ENCODE measurements at regions not wholly inside any gene's neighbourhood (a gene's known extent, or its start where the extent isn't known, plus 50 kb on each side); places are given as distances from the start of the nearest gene placed in this dataset.
"Not testable (repeated sequence)": the region's sequence is repeated elsewhere in the genome, so short reads cannot be mapped to it uniquely, and the experiment has no call there.

DNA sequence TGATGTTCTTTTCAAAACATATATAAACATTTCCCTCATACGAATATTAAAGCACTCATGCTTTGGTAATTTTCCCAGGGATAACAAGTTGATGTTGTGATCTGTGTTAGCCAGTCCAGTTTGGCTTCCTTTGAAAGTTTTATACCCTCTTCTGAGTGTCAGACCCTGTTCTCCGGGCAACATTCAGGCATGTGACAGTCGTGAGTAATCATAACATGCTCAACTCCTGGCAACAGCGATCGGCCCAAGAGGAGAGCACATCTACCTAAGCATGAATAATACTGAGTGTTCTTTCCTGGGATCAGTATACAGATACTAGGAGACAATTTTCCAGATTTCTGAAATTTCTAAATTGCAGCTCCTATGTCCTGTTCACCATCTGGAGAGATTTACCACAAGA lies 1086.4 kb downstream of the CDH8 start:
- no peak for DNase-seq

DNA sequence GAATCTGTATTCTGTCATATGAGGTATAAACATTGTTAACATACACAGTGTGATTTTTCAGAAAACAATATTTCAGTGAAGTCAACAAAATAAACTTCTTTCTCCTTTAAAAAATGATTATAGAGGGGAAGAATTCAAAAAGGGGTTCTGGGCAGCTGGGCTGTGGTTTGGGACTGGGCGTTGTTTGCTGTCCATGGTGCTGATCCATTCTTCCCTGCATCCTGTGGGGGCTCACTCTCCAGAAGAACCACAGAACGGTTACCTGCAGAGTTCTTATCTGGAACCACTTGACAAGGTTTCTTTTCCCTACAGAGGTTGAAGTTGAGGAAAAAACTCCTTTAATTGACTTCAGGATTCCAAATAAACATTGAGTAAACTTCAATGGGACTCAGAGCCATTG lies 1091.0 kb downstream of the CDH8 start:
- no peak for DNase-seq

DNA sequence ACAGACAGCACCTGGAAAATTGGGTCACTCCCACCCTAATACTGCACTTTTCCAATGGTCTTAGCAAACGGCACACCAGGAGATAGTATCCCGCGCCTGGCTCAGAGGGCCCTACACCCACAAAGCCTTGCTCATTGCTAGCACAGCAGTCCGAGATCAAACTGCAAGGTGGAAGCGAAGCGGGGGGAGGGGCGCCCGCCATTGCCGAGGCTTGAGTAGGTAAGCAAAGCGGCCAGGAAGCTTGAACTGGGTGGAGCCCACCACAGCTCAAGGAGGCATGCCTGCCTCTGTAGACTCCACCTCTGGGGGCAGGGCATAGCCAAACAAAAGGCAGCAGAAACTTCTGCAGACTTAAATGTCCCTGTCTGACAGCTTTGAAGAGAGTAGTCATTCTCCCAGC lies 1100.0 kb downstream of the CDH8 start:
- not testable (repeated sequence) for DNase-seq

DNA sequence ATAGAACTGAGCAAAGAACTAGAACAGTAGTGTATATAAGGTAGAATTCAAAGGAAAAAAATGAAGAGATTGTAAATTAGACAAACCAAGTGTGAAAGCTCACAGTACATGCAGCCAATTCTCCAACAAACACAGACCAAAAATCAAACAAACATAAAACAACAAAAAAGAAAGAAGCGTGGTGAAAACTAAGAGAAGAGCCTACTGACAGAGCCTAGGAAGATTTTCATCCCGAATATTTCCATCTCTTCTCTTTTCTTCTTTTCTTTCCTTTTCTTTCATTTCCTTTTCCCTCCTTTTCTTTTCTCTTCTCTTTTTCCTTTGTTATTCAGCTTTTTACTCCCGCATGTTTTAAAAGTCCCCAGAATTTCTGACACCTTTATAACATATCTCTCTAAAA lies 1103.6 kb downstream of the CDH8 start:
- no peak for DNase-seq

DNA sequence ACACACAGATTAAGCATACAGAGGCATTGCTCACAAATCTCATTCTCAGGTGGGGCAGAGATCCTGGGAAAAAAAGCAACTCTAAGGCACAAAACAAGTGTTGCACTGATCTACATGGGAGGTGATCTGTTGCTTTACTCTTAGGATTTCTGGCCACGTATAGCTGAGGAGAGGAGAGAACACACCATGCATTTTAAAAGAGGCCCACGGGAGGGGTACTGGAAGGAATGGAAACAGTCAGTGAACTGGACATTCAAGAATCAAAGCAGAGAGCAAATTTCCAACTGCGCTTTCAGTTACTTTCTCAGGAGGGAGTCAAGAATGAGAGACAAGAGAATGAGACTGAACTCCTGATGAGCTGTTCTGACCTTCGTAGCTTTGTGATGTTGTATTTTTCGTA lies 1105.9 kb downstream of the CDH8 start:
- DNase-seq: no peak

DNA sequence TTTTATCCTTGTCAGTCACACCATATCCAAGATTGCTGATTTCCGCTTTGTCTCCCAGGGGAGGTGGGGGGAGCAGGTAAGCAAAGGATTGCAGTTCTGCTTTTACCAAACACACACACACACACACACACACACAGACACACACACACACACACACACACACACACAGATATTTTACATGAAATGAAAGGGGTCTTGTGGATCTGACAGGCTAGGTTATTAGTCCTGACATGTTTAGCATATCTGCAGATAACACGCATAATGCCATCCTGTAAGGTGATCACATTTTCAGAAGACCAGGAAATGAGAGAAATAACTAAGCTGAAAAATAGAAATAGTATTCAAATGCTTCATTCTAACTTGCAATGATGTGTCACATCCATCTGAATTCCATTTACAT lies 1113.3 kb downstream of the CDH8 start:
- DNase-seq: no peak

DNA sequence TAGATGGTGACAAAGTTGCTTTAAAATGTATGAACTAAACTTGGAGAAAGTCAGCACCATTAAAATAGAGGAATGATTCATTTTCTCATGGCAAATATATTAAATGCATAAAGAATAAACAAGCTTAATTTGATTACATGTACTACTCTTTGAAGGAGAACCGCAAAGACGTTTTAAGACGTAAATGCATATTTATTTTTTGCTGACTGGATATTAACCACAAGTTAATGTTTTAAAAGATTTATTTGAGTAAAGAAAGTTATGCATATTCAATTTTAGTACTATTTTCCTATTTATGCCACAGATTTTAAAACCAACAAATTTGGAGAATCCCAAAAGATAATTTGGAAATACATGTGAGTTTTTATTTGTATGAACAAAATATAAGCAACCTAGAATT lies 1121.9 kb downstream of the CDH8 start:
- no peak for DNase-seq

DNA sequence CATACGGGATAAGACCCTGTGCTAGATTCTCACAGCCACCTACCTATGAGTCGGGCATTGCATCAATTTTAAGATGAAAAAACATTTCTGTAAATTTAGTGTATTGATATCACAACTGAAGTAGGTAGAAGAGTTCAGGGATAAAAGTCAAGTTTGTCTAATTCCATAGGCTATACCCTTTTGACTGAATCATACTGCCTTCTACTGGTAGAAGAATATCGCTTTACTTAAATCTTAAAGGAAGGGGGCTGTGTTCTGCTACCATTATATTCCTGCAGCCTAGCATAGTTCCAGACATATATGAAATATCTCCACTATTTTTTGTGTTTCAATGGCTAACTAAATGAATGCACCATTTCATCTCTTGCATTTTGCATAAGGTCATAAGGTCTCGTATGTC lies 1128.6 kb downstream of the CDH8 start:
- DNase-seq: no peak

DNA sequence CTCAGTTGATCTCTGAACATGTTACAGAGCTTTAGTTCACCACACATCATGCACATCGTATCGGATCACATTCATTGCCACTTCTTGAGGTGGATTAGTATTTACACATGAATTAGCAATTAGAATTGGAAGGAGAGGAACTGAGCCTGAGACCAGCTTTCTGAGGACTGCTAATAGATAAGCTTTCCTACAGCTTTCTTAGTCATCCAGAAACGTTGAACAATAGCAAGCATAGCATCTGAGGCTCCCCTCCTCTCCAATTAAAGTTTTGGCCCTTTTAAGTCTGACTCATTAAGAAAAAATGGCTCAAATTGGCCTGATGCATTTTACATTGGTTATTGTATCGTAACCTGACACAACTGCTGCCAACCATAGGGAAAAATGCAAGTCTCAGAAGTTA lies 1130.4 kb downstream of the CDH8 start:
- DNase-seq: no peak

DNA sequence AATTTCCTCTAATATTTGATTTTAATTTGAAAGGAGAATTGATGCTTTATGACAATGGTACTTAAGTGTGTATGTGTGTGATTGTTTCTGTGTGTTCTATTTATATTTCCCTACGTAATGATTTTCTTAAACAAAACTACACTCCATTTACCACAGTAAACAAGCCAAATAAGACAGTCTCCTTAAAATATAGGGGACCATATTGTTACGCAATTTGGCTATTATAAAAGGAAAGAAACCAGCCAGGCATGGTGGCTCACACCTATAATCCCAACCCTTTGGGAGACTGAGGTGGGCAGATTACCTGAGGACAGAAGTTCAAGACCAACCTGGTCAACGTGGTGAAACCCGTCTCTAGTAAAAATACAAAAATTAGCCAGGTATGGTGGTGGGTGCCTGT lies 1134.1 kb downstream of the CDH8 start:
- DNase-seq: no peak

DNA sequence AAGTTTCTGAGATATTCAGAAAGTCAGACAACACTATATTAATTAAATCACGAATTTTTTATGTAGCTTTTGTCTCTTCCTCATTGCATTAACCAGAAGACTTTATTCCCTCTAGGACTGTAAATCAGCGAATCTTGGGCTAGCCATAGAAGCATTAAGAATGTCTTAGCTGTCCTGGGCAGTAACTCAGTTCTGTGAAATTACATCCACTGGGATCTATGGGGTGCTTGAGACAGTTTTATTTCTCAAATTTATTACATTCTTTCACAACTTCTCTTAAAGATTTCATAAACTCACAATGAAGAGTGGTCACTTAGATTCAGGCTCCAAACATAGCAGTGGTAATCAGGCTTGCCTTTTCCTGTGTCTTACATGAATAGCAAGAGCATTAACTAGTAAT lies 1153.4 kb downstream of the CDH8 start:
- no peak for DNase-seq

DNA sequence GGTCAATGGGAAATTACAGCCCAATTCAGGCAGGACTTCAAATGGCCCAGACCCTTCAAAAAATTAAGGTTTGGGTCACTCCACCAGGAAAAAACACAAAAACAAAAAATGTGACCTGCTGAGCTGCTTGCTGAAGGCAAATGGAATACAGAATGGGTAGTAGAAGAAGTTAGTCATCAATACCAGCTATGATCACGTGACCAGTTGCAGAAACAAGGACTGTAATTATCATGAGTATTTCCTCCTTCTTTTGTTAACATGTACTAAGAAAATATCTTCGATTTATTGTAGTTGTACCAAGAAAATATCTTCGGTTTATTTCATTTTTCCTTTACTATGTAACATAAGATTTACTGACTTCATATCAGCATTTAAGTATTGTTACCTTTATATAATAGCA lies 1183.6 kb downstream of the CDH8 start:
- DNase-seq: no peak

DNA sequence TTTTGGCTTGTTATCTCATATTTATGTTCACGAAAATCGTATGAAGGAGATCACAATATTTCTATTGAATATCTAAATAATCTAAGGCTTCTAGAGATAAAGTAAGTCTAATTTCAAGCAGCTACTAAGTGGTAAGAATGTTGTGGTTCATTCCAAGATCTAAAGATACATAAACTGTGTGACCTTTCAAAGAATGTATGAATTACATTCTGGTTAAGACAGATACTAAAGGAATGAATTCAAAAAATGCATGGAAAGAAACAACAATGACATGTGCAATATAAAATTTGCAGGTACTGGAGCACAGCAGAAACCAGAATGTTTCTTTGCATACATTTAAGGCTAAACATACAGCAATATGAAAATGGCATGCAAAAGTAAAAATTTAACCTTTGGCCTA lies 1214.6 kb downstream of the CDH8 start:
- no peak for DNase-seq

DNA sequence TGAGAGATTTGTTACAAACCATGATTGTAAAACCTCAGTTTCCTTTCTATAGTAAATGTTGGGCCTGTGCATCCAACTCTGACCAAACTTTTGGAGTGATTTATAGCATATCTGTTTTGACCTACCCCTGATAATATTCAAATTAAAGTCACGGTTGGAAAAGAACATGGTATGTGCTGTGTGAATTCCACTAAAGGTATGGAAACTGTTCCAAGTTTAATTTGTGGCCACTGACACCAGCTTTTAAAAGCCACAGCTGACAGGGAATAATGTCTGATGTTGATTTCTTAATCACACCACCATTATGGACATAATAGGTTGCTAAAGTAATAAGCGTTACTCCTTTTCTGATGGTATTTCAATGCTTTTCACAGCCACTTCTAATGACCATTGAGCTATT lies 1215.9 kb downstream of the CDH8 start:
- no peak for DNase-seq

DNA sequence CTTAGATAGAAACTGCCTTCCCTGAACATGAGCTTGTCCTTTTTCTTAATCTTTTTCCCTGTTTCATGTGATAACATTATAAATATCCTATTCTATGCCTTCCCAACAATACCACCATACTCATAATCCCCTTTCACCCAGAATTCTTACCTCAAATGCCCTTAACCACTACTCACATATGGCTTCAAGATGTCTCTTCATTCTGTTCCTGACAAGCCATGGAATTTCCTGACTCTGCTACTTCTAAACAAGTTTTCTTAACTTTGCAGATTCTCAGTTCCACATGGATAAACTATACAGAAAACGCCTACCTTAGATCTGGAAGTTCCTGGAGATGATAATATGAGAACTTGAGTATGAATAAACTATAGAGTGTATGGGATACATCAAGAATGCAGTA lies 1217.8 kb downstream of the CDH8 start:
- DNase-seq: no peak

DNA sequence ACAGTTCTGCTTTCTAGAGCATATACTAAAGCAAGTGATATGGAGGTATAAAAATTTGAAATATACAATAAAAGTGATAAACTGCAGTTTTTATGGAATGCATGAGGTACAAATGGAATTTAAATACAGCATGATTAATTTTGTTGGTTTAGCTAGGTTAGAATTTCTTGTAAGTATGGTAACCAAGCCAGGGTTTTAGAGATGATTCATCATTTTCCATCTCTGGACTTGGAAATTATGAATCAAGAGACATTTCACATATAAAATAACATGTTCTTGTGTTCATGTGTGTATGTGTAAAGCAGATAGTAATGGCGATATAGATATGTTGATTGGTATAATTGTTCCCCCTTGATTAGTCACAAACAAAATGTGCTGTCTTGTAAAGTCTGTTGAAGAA lies 1219.8 kb downstream of the CDH8 start:
- no peak for DNase-seq

DNA sequence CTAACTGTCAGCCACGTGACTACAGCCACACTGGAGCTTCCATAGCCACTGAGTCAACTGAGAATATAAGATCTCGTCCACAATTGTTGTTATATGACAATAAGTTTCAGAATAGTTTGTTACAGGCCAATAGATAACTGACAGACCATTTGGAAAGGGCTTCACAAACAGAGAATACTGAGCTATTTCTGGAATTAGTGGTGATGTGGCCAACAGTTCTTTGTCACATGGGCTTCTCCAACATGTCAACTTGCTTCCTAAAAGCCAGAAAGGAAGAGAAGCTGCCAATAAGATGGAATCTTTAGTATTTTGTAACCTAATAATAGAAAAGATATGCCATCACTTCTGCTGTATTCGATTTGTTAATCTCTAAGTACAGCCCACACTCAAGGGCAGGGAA lies 1220.4 kb downstream of the CDH8 start:
- no peak for DNase-seq

DNA sequence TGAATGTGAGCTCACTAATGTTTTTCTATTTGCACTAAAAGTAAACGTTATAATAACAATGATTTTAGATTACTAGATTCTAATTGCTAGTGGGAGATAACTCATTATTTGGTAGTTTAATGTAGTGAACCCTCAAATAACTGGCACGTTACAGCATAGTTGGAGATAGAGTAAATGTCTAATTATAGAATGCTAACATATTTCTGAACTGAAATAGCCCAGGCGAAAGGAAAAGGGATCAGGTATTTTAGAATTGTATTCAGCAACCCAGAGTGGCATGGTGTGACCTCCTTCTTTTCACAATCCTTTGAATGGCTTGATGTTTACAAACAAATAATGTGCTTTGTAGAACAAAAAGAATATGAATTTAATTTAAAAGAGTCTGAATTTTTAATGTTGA lies 1221.2 kb downstream of the CDH8 start:
- no peak for DNase-seq

DNA sequence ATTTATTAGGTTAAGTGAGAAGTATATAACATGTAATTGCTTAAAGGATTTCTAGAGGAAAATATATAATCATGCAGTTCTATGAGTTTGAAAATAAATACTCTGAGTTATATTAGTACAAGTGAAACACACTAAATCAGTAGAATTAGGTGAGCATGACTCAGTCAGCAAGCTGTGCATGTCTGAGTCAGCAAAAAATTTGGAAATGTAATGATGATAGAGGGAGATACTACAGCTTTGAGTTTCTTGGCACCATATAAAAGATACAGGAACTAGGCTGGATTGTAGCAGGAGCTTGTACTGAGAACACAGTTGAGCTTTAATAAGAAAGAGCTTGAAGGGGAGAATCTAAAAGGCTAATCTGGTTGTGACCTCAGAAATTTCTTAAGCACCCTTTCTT lies 1224.6 kb downstream of the CDH8 start:
- no peak for DNase-seq

DNA sequence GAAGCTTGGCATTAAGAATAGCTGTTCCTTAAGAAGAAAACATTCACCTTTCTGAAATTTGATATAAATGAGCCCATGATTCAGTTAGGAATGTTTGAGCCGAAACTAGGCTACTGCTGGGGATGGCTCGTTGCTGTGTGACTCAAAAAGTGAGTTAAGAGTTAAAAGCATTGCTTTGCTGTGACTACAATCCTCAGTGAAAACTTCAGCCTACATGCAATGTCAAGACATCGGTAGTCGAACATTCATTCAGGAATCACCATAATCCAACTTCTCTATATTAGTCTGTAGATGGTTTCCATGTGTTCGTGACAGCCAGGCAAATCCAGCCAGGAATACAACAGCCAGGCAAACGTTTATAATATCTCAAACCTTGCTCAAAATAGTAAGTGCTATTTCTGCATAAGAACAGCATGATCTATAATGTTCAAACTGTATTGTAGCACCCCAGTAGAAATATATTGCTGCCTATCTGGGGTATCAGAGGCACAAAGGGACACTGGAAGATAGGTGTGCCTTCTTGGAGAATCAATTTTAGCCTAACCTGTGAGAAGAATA lies 1225.1 kb downstream of the CDH8 start:
- DNase-seq: no peak

DNA sequence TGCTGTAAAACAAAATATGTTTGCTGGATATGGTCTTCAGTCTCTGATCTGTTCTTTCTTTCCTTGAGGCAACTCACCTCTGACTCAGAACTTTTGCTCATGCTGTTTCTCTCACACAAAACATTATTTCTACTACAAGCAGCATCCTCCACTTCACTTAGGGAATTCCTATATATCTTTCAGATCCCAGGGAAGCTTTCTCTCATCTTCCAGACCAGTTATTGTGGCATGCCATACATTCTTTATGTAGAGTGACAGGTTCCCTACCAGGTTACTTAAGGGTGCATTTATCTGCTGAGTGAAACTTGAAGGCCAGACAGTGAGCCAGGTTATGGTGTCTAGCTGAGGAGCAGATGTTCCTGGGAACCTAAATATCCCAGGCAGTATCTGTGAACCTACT lies 1226.0 kb downstream of the CDH8 start:
- no peak for DNase-seq

DNA sequence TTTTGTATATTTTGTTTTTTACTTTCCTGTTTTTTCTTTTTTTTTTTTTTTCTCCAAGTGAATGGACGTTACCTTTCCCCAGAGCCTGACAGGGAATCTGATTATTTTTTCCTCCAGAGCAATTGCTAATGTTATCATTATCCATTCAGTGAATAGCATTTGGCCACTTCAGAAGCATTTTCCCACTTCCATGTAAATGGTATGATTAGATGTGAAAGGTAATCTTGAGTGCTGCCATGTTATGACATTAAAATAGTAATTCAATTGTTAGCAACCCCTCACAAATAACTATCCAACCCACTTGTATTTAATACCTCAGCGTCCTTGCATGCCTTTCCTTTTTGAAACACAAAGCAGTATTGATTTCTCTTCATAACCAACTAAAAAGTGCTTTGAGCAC lies 1243.8 kb downstream of the CDH8 start:
- DNase-seq: no peak

DNA sequence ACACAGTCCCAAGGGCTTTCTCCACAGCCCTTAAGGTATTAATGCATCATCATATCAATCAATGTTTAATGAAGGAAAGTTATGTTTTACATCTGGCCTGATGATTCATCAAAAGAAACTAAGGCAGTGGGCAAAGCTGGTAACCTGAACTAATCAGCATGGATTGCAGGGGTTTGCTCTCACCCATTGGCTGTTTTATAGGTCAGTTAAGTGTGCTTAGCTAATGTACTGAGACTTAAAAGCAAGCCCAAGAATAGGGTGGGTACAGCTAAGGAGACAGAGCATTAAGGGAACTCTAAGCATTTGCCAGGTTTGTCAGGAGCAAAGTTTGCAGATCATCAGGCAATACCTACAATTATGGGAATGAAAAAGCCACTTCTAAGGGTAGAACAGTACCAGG lies 1247.6 kb downstream of the CDH8 start:
- no peak for DNase-seq

DNA sequence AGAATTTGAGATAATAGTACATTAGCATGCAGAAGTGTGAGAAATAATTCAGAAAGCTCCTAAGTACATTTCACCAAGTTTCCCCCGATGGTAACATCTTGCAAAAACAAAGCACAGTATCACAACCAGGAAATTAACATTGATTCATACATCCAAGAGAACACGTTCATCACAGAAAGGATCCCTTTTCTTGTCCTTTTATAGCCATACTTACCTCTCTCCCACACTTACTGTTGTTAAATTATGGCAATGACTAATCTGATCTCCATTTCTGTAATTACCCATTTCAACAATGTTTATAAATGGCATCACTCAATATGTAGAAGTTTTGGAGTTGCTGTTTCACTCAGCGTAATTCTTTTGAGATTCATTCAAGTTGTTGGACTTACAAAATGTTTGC lies 1260.0 kb downstream of the CDH8 start:
- DNase-seq: no peak

DNA sequence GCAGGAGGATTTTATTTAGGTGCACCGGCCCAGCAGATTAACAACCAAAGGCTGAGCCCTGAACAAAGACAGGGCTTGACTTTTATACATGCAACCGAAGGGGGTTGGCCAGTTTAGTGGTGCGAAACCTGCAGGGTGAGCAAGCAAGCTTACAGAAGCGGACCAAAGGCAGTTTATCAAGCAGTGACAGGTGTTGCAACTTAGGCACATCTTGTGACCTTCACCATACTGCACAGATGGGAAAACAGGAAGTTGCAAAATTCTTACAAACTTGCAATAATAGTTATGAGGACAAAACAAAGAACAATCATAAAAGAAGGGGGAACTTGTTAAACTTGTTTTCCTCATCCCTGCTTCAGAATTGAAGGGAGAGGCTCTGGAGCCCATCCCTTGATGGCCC lies 1265.1 kb downstream of the CDH8 start:
- DNase-seq: no peak

DNA sequence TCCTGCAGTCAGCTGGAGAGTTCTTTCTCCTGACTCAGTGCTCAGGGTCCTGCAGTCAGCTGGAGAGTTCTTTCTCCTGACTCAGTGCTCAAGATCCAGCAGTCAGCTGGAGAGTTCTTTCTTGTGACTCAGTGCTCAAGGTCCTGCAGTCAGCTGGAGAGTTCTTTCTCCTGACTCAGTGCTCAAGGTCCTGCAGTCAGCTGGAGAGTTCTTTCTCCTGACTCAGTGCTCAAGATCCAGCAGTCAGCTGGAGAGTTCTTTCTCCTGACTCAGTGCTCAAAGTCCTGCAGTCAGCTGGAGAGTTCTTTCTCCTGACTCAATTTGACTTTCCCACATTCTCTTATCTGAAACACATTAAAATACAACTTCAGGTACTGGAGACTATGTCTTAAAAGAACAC lies 1265.9 kb downstream of the CDH8 start:
- not testable (repeated sequence) for DNase-seq

Data from activated CD8-positive, alpha-beta memory T cell treated with anti-CD3 and anti-CD28 coated beads, Interleukin-2, amount 50 U/mL, for 4 hours (primary cell).